SK-N-SH (cell line): ENCODE measurements at regions not wholly inside any gene's neighbourhood (a gene's known extent, or its start where the extent isn't known, plus 50 kb on each side); places are given as distances from the start of the nearest gene placed in this dataset.

ENCODE experiments used
- CTCF ChIA-PET: fragments of 300-600, 350-600 bp; formaldehyde crosslinking; extraction: SDS; loops from one replicate; lab custom pipeline; 2021; lab: Yijun Ruan, JAX
- POLR2A ChIA-PET: fragments of 350-600 bp; sonication (Branson Sonifier 250); formaldehyde crosslinking; extraction: SDS; loops from one replicate; lab custom pipeline; 2020; ENCODE audit warnings: antibody characterized with exemption, inconsistent platforms; lab: Yijun Ruan, JAX
- DNase-seq: peaks from one replicate; pipeline ENCODE4 v3.0.0; 2012
- H2AFZ ChIP-seq: fragments of 200-600 bp; sonication (generic); 2 replicates; pipeline ENCODE4 v1.8.1; 2016; ENCODE audit warnings: antibody characterized with exemption, mild to moderate bottlenecking, low read depth
- H3F3A ChIP-seq: fragments of 200-600 bp; sonication (generic); replicated peaks from 2 replicates; pipeline ENCODE3; 2016; ENCODE audit warnings: antibody characterized with exemption, mild to moderate bottlenecking; ENCODE audit not compliant: insufficient read depth
- H3K27ac ChIP-seq, 2 experiments: fragments of 200-500 bp in 1 of 2; fragments of 200-600 bp in 1 of 2; sonication (Bioruptor generic) in 1 of 2; sonication (generic), shearing (Covaris generic) in 1 of 2; 2 replicates each; pipeline versions ENCODE4 v1.5.1 to v1.6.1; 2014 to 2016; ENCODE audit warnings: low read depth in 2 of 2, inconsistent platforms in 1 of 2, low read length in 1 of 2, mild to moderate bottlenecking in 1 of 2, mixed read lengths in 1 of 2
- H3K27me3 ChIP-seq: fragments of 200-600 bp; sonication (generic), shearing (Covaris generic); 2 replicates; pipeline ENCODE4 v1.6.1; 2016; ENCODE audit warnings: mixed run types; ENCODE audit not compliant: insufficient read depth
- H3K36me3 ChIP-seq, 2 experiments: fragments of 200-500 bp in 1 of 2; fragments of 200-600 bp in 1 of 2; sonication (Bioruptor generic) in 1 of 2; sonication (generic) in 1 of 2; replicated peaks in 1 of 2; 2 replicates each; pipeline versions ENCODE3 to v1.5.1; 2014 to 2016; ENCODE audit warnings: low read length in 1 of 2, mild to moderate bottlenecking in 1 of 2; ENCODE audit not compliant: insufficient read depth in 2 of 2, control insufficient read depth in 1 of 2
- H3K4me1 ChIP-seq, 2 experiments: fragments of 200-500 bp in 1 of 2; fragments of 200-600 bp in 1 of 2; sonication (Bioruptor generic) in 1 of 2; sonication (generic), shearing (Covaris generic) in 1 of 2; 2 replicates each; pipeline versions ENCODE4 v1.5.1 to v1.6.1; 2014 to 2016; ENCODE audit warnings: low read depth in 1 of 2, low read length in 1 of 2, mixed run types in 1 of 2; ENCODE audit not compliant: insufficient read depth in 2 of 2, control insufficient read depth in 1 of 2
- H3K4me2 ChIP-seq: fragments of 200-600 bp; sonication (generic), shearing (Covaris generic); 2 replicates; pipeline ENCODE4 v1.6.1; 2017; ENCODE audit warnings: mixed run types
- H3K4me3 ChIP-seq, 2 experiments: fragments of 200-500 bp in 1 of 2; fragments of 200-600 bp in 1 of 2; sonication (Bioruptor generic) in 1 of 2; sonication (generic), shearing (Covaris generic) in 1 of 2; 2 replicates each; pipeline versions ENCODE4 v1.5.1 to v1.8.1; 2014 to 2016; ENCODE audit warnings: low read depth in 2 of 2, inconsistent platforms in 1 of 2, low read length in 1 of 2, mild to moderate bottlenecking in 1 of 2, mixed read lengths in 1 of 2, moderate library complexity in 1 of 2
- H3K79me2 ChIP-seq: fragments of 200-600 bp; sonication (generic); 2 replicates; pipeline ENCODE4 v1.8.1; 2017; ENCODE audit warnings: mild to moderate bottlenecking; ENCODE audit not compliant: insufficient read depth
- H3K9ac ChIP-seq: fragments of 200-600 bp; sonication (generic); 2 replicates; pipeline ENCODE4 v1.6.1; 2017; ENCODE audit warnings: mixed run types
- H3K9me2 ChIP-seq: fragments of 200-600 bp; sonication (generic); 2 replicates; pipeline ENCODE4 v1.6.1; 2017; ENCODE audit warnings: mixed run types
- H3K9me3 ChIP-seq: fragments of 200-600 bp; sonication (generic); 2 replicates; pipeline ENCODE4 v1.6.1; 2017; ENCODE audit warnings: mixed run types, mild to moderate bottlenecking, moderate library complexity
- H4K20me1 ChIP-seq: fragments of 200-600 bp; sonication (generic); 2 replicates; pipeline ENCODE4 v1.6.1; 2017; ENCODE audit warnings: mild to moderate bottlenecking, mixed run types; ENCODE audit not compliant: insufficient read depth
- CTCF ChIP-seq: fragments of 200-600 bp; sonication (generic); IDR thresholded peaks from 2 replicates; pipeline ENCODE4 v1.6.1; 2017; ENCODE audit warnings: antibody characterized with exemption, mild to moderate bottlenecking, moderate library complexity
- EZH2phosphoT487 ChIP-seq: fragments of 200-600 bp; sonication (generic); IDR thresholded peaks from 2 replicates; pipeline ENCODE4 v1.6.1; 2017; ENCODE audit warnings: low read depth, mixed run types, mild to moderate bottlenecking, antibody characterized with exemption, moderate library complexity, borderline replicate concordance
- FOSL2 ChIP-seq: IDR thresholded peaks from 2 replicates; pipeline ENCODE4 v1.4.0; 2012; ENCODE audit warnings: low read depth, mild to moderate bottlenecking, moderate library complexity, borderline replicate concordance
- GABPA ChIP-seq: IDR thresholded peaks from 2 replicates; pipeline ENCODE4 v1.4.0; 2012; ENCODE audit warnings: low read depth, mild to moderate bottlenecking
- RAD21 ChIP-seq: IDR thresholded peaks from 2 replicates; pipeline ENCODE4 v1.6.1; 2012; ENCODE audit warnings: mild to moderate bottlenecking, low read length
- RFX5 ChIP-seq: IDR thresholded peaks from 2 replicates; pipeline ENCODE4 v1.6.1; 2012; ENCODE audit warnings: mild to moderate bottlenecking, improper control_type of control experiment, low read length
- SMC3 ChIP-seq: IDR thresholded peaks from 2 replicates; pipeline ENCODE4 v1.6.1; 2012; ENCODE audit warnings: low read depth, low read length, improper control_type of control experiment
- YY1 ChIP-seq: IDR thresholded peaks from 2 replicates; pipeline ENCODE4 v1.4.0; 2012; ENCODE audit warnings: low read depth, mild to moderate bottlenecking
- WGBS: methylation state at CpG from one replicate; pipeline ENCODE4 v1.1.6; 2017; ENCODE audit warnings: low lambda C conversion rate; 5-methylcytosine and 5-hydroxymethylcytosine counted together

GRCh38 chr13:34076319-34076718 is 258.4 kb downstream of the RFC3 start (continued):
- no peak for TF ChIP-seq RFX5
- 0 out of 2 replicates have a peak, but pooled peaks have one; percentile 8 for TF ChIP-seq RAD21
- TF ChIP-seq FOSL2: peak; percentile 76; the same call in 1 of the 2 replicates
- TF ChIP-seq YY1: no peak
- TF ChIP-seq CTCF: no peak

- Histone ChIP-seq H3K27ac (peak overlapping the region; percentile 67 to 93), H3K4me2 (peak overlapping the region; percentile 52), H3K4me1 (peaks cover 2 to 13% of the 10 kb centered on the region in 2 experiments; a peak in 3 of 4 replicates), H3K4me3 (no peak overlapping the region), H3K36me3 (no peaks in the 10 kb centered on the region), H3K9ac (no peak overlapping the region), H3K9me2 (no peaks in the 10 kb centered on the region; the same call in 1 of the 2 replicates), H3F3A (peaks cover 18% of the 10 kb centered on the region), H2AFZ (peak overlapping the region; percentile 58; the same call in 1 of the 2 replicates), H3K79me2 (no peaks in the 10 kb centered on the region), H3K27me3 (no peaks in the 10 kb centered on the region), H4K20me1 (no peaks in the 10 kb centered on the region), H3K9me3 (peaks cover 9% of the 10 kb centered on the region)
- TF ChIP-seq EZH2phosphoT487 (no peak), CTCF (peak; percentile 79), RAD21 (peak; percentile 87), SMC3 (peak; percentile 72), GABPA (no peak)
- 29% methylated on average over 4 of the region's 4 CpGs for WGBS
- POLR2A ChIA-PET: interaction anchor here (0.6 kb wide), 1 partner anchor 124 kb away, joined by 4 read pairs; no protein-coding TSS in a partner anchor
- peak; percentile 35 for DNase-seq
- CTCF ChIA-PET: interaction anchor here (0.7 to 3.4 kb wide), 38 partner anchors 8 to 1491 kb away, joined by 3 to 29 read pairs (median 4); partner anchors contain the start of gene PDS5B
These were observed 259.2 kb downstream of the RFC3 start for GRCh38 chr13:34076943-34077703.
